B cell (primary cell): ENCODE measurements at regions not wholly inside any gene's neighbourhood (a gene's known extent, or its start where the extent isn't known, plus 50 kb on each side); places are given as distances from the start of the nearest gene placed in this dataset.

Source experiments
- ATAC-seq: fragments of 200-7000 bp; cut with Tn5 transposase; one replicate; pipeline ENCODE4 v1.10.0; 2021; ENCODE audit warnings: low read depth, mild to moderate bottlenecking, moderate number of reproducible peaks, moderate library complexity
- CTCF ChIA-PET: fragments of 350-600 bp; sonication (Branson Sonifier 250); formaldehyde crosslinking; loops from one replicate; lab custom pipeline; 2021; ENCODE audit warnings: antibody characterized with exemption, inconsistent platforms; lab: Charles Lee
- POLR2A ChIA-PET: fragments of 350-600 bp; sonication (Branson Sonifier 250); formaldehyde crosslinking; loops from one replicate; lab custom pipeline; 2021; ENCODE audit warnings: antibody characterized with exemption; lab: Charles Lee
- DNase-seq: peaks from one replicate; pipeline ENCODE4 v3.0.0; 2013
- H2AFZ ChIP-seq: 2 replicates; pipeline ENCODE4 v1.6.1; 2012; ENCODE audit warnings: mild to moderate bottlenecking, low read depth, low read length; ENCODE audit not compliant: insufficient read depth, poor library complexity, severe bottlenecking
- H3K27ac ChIP-seq, 2 donors: 1 replicate in 1 of 2; 2 replicates in 1 of 2; pipeline ENCODE4 v1.5.1; 2012 to 2013; ENCODE audit warnings: low read length in 2 of 2, mild to moderate bottlenecking in 2 of 2, moderate library complexity in 1 of 2
- H3K27me3 ChIP-seq, 4 experiments: fragments of 200-600 bp in 1 of 4; sonication (generic) in 1 of 4; replicated peaks in 1 of 4; 1 replicate in 2 of 4; 2 replicates in 2 of 4; pipeline versions ENCODE4 v1.6.1 to v1.7.0; 2013 to 2016; ENCODE audit warnings: low read length in 3 of 4, mild to moderate bottlenecking in 2 of 4, mixed read lengths in 1 of 4, moderate library complexity in 1 of 4; ENCODE audit not compliant: insufficient read depth in 4 of 4, control insufficient read depth in 3 of 4; ENCODE audit errors: control extremely low read depth in 1 of 4
- H3K36me3 ChIP-seq, 2 experiments: replicated peaks in 1 of 2; 1 replicate in 1 of 2; 2 replicates in 1 of 2; pipeline versions ENCODE4 v1.6.1 to v1.7.1; 2013; ENCODE audit warnings: low read length in 1 of 2; ENCODE audit not compliant: insufficient read depth in 2 of 2, control insufficient read depth in 1 of 2; ENCODE audit errors: control extremely low read depth in 1 of 2, extremely low read depth in 1 of 2
- H3K4me1 ChIP-seq, 2 donors: fragments of 200-600 bp in 1 of 2; sonication (generic) in 1 of 2; 1 replicate in 1 of 2; 2 replicates in 1 of 2; pipeline versions ENCODE4 v1.5.1 to v1.6.1; 2013 to 2017; ENCODE audit warnings: low read length in 2 of 2; ENCODE audit not compliant: control insufficient read depth in 2 of 2, insufficient read depth in 2 of 2
- H3K4me2 ChIP-seq: replicated peaks from 2 replicates; pipeline ENCODE3; 2012; ENCODE audit warnings: mild to moderate bottlenecking, low read depth, low read length; ENCODE audit not compliant: poor library complexity, severe bottlenecking
- H3K4me3 ChIP-seq, 5 experiments: fragments of 200-600 bp in 1 of 5; sonication (generic) in 1 of 5; 1 replicate in 3 of 5; 2 replicates in 2 of 5; pipeline versions ENCODE4 v1.5.1 to v1.7.0; 2011 to 2016; ENCODE audit warnings: low read length in 4 of 5, mild to moderate bottlenecking in 4 of 5, low read depth in 2 of 5, control low read depth in 1 of 5, moderate library complexity in 1 of 5; ENCODE audit not compliant: insufficient read depth in 1 of 5; ENCODE audit errors: control extremely low read depth in 1 of 5, extremely low read depth in 1 of 5
- H3K79me2 ChIP-seq: fragments of 200-600 bp; sonication (generic); one replicate; pipeline ENCODE4 v1.6.0; 2016; ENCODE audit warnings: low read length; ENCODE audit not compliant: control insufficient read depth, insufficient read depth
- H3K9ac ChIP-seq: fragments of 200-600 bp; sonication (generic); 2 replicates; pipeline ENCODE4 v1.6.1; 2017; ENCODE audit warnings: mild to moderate bottlenecking, low read length, moderate library complexity
- H3K9me3 ChIP-seq, 3 donors: one replicate each; pipeline versions ENCODE4 v1.6.1 to v1.7.1; 2013; ENCODE audit warnings: low read length in 2 of 3; ENCODE audit not compliant: control insufficient read depth in 2 of 3, insufficient read depth in 1 of 3; ENCODE audit errors: control extremely low read depth in 1 of 3
- H4K20me1 ChIP-seq: 2 replicates; pipeline ENCODE4 v1.6.0; 2012; ENCODE audit warnings: mild to moderate bottlenecking, low read length; ENCODE audit not compliant: insufficient read depth, control insufficient read depth, poor library complexity, severe bottlenecking
- H3K27ac Mint-ChIP-seq: one replicate; pipeline ENCODE4 v1.8.0; 2021; ENCODE audit warnings: mixed read lengths
- H3K27me3 Mint-ChIP-seq: one replicate; pipeline ENCODE4 v1.8.0; 2021; ENCODE audit warnings: mixed read lengths
- H3K4me1 Mint-ChIP-seq: one replicate; pipeline ENCODE4 v1.8.0; 2021; ENCODE audit warnings: mixed read lengths
- H3K4me3 Mint-ChIP-seq: one replicate; pipeline ENCODE4 v1.8.0; 2021; ENCODE audit warnings: mixed read lengths
- H3K9me3 Mint-ChIP-seq: one replicate; pipeline ENCODE4 v1.8.0; 2022; ENCODE audit warnings: mixed read lengths; ENCODE audit not compliant: insufficient read depth
- EZH2 ChIP-seq: IDR thresholded peaks from 2 replicates; pipeline ENCODE4 v1.6.1; 2012; ENCODE audit warnings: borderline replicate concordance, low read depth, mild to moderate bottlenecking, moderate library complexity, low read length; ENCODE audit not compliant: insufficient read depth, poor library complexity, severe bottlenecking
- WGBS: methylation state at CpG from one replicate; pipeline ENCODE4 v1.1.5; 2013; ENCODE audit warnings: missing lambda C conversion rate; ENCODE audit not compliant: insufficient coverage; 5-methylcytosine and 5-hydroxymethylcytosine counted together
- intact Hi-C: fragments of 100-400 bp; cut with micrococcal nuclease; formaldehyde crosslinking; loops from one replicate; pipeline ENCODE4 v1.10.0; 2022
- TF ChIP-seq, protein P1 (sequence below): fragments of 200-600 bp; IDR thresholded peaks from one replicate; pipeline ENCODE4 v1.8.0; 2022; ENCODE audit warnings: antibody characterized with exemption, mild to moderate bottlenecking

DNA sequence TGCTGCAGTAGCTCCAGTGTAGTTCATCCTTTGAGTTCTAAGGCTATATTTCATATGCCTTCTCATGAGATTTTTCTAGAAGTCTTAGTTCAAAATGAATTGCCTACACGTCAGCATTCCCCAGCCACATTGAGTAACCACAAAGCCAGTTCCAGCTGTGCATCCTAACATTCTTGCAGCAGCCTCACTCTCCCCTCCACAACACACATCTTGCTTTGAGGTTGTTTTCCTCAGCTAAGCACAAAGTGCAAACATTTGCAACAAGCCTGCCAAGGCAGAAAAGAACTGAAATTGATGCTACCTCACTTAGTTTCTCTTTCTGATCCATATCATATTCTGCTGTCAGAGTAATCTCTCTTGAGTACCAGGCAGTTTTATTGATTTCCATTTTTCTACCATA is 160.7 kb upstream of the KCNQ5 start:
- H3K27me3 ChIP-seq, result peaks cover 0 to 27% (median 4%) of the 10 kb centered on the region in 4 experiments
- H3K27ac ChIP-seq, result no peak overlapping the region
- no peaks in the 10 kb centered on the region for H3K79me2 ChIP-seq
- Mint-ChIP-seq H3K4me1 (no peaks in the 10 kb centered on the region), H3K27me3 (peaks cover 38% of the 10 kb centered on the region), H3K27ac (no peak overlapping the region), H3K9me3 (no peaks in the 10 kb centered on the region), H3K4me3 (no peak overlapping the region)
- intact Hi-C loops, result no loop called here
- no peak for TF ChIP-seq EZH2
- TF ChIP-seq, protein P1, sequence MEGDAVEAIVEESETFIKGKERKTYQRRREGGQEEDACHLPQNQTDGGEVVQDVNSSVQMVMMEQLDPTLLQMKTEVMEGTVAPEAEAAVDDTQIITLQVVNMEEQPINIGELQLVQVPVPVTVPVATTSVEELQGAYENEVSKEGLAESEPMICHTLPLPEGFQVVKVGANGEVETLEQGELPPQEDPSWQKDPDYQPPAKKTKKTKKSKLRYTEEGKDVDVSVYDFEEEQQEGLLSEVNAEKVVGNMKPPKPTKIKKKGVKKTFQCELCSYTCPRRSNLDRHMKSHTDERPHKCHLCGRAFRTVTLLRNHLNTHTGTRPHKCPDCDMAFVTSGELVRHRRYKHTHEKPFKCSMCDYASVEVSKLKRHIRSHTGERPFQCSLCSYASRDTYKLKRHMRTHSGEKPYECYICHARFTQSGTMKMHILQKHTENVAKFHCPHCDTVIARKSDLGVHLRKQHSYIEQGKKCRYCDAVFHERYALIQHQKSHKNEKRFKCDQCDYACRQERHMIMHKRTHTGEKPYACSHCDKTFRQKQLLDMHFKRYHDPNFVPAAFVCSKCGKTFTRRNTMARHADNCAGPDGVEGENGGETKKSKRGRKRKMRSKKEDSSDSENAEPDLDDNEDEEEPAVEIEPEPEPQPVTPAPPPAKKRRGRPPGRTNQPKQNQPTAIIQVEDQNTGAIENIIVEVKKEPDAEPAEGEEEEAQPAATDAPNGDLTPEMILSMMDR, result no peak
- H3K4me3 ChIP-seq, result no peak overlapping the region
- no peaks in the 10 kb centered on the region for H3K36me3 ChIP-seq
- H3K4me2 ChIP-seq, result no peak overlapping the region
- H4K20me1 ChIP-seq, result no peaks in the 10 kb centered on the region
- H3K4me1 ChIP-seq, result no peaks in the 10 kb centered on the region
- ChIA-PET POLR2A (no interaction called here), CTCF (no interaction called here)
- no peaks in the 10 kb centered on the region for H3K9me3 ChIP-seq
- DNase-seq (no peak), ATAC-seq (no peak)
- no peak overlapping the region for H3K9ac ChIP-seq
- WGBS, result 50% methylated on average over 1 of the region's 1 CpG
- no peak overlapping the region for H2AFZ ChIP-seq

DNA sequence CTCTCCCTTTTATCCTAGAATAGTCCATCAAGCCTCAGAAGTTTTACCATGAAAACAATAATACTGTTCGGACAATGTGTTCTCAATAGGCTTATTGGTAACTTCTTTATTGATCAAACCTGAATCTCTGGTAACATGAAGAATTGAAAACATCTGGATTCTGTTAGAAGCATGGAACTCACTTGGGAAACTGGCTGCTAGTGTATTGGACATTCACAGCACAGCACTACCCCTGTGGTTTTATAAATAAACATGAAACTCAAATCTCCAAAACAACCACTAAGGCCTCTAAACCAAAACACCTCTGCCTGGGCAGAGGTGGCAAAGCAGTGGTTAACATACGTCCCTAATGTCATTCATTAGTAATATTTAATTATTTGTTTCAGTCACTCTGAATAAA is 157.6 kb upstream of the KCNQ5 start:
- H3K4me1 Mint-ChIP-seq, result no peaks in the 10 kb centered on the region
- CTCF ChIA-PET, result no interaction called here
- TF ChIP-seq EZH2, result no peak
- TF ChIP-seq, protein P1, result no peak
- Histone ChIP-seq H3K27ac (no peak overlapping the region), H4K20me1 (no peaks in the 10 kb centered on the region), H3K27me3 (peaks cover 0 to 25% (median 4%) of the 10 kb centered on the region in 4 experiments), H3K4me3 (no peak overlapping the region), H3K4me1 (no peaks in the 10 kb centered on the region), H2AFZ (no peak overlapping the region), H3K79me2 (no peaks in the 10 kb centered on the region), H3K9me3 (no peaks in the 10 kb centered on the region), H3K9ac (no peak overlapping the region), H3K36me3 (no peaks in the 10 kb centered on the region), H3K4me2 (no peak overlapping the region)
- ATAC-seq, result no peak
- H3K9me3 Mint-ChIP-seq, result no peaks in the 10 kb centered on the region
- intact Hi-C loops, result no loop called here
- POLR2A ChIA-PET, result no interaction called here
- WGBS, result no CpG with 5 or more reads among the region's 2 CpGs
- H3K27me3 Mint-ChIP-seq, result peaks cover 37% of the 10 kb centered on the region
- no peak for DNase-seq
- no peak overlapping the region for H3K27ac Mint-ChIP-seq
- no peak overlapping the region for H3K4me3 Mint-ChIP-seq
